ENCODE measurements at regions not wholly inside any gene's neighbourhood (a gene's known extent, or its start where the extent isn't known, plus 50 kb on each side); places are given as distances from the start of the nearest gene placed in this dataset.

DNA sequence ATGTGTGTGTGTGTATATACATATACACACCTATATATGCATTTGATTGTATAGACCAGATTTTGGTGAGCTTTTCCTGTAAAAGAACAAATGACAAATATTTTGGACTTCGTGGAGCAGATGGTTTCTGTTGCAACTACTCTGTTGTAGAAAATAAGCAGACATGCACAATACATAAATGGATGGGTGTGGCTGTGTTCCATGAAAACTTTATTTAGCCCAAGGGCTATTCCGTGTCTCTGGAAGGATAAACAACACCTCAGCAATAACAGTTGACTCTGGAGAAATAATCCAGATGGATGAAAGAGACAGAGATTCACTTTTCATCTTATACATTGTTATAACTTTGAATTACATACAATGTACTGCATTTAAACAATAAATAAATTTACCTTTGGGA is 441.4 kb downstream of the CNTN3 start:
- no peak for TF ChIP-seq TEAD4 (IDR thresholded peaks at IDR 0.05)
- no peak for TF ChIP-seq NFIC (IDR thresholded peaks at IDR 0.05)

DNA sequence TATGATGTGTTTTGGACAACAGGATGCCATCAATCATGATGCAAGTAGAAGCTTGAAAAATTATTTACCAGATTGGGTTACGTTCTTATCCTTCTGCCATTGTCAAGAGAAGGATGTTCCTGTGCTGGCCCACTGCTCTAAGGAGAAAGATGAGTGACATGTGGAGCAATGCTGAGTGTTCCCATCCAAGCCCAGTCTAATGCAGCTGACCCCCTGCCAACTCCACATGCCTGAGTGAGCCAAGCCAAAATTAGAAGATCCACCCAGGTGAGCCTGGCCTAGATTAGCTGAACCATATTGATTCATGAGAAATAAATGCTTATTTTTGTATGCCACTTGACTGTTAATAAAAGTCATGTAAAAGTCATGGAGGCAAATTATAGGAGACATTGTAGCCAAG is 446.5 kb downstream of the CNTN3 start:
- TF ChIP-seq TCF12 (IDR thresholded peaks at IDR 0.05; ENCODE audit: low read depth), result no peak
- no peak for TF ChIP-seq RAD21 (IDR thresholded peaks at IDR 0.05; ENCODE audit: low read depth)
- no peak for TF ChIP-seq TAF1 (IDR thresholded peaks at IDR 0.05; ENCODE audit: low read depth)
- no peak for TF ChIP-seq YY1 (IDR thresholded peaks at IDR 0.05; ENCODE audit: low read depth)
- TF ChIP-seq, protein P1, sequence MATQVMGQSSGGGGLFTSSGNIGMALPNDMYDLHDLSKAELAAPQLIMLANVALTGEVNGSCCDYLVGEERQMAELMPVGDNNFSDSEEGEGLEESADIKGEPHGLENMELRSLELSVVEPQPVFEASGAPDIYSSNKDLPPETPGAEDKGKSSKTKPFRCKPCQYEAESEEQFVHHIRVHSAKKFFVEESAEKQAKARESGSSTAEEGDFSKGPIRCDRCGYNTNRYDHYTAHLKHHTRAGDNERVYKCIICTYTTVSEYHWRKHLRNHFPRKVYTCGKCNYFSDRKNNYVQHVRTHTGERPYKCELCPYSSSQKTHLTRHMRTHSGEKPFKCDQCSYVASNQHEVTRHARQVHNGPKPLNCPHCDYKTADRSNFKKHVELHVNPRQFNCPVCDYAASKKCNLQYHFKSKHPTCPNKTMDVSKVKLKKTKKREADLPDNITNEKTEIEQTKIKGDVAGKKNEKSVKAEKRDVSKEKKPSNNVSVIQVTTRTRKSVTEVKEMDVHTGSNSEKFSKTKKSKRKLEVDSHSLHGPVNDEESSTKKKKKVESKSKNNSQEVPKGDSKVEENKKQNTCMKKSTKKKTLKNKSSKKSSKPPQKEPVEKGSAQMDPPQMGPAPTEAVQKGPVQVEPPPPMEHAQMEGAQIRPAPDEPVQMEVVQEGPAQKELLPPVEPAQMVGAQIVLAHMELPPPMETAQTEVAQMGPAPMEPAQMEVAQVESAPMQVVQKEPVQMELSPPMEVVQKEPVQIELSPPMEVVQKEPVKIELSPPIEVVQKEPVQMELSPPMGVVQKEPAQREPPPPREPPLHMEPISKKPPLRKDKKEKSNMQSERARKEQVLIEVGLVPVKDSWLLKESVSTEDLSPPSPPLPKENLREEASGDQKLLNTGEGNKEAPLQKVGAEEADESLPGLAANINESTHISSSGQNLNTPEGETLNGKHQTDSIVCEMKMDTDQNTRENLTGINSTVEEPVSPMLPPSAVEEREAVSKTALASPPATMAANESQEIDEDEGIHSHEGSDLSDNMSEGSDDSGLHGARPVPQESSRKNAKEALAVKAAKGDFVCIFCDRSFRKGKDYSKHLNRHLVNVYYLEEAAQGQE (IDR thresholded peaks at IDR 0.05; ENCODE audit: low read depth), result no peak
- no peak for TF ChIP-seq CEBPB (IDR thresholded peaks at IDR 0.05)
- no peak for TF ChIP-seq EGR1 (IDR thresholded peaks at IDR 0.05)
- TF ChIP-seq EP300 (IDR thresholded peaks at IDR 0.05; ENCODE audit: borderline replicate concordance), result no peak
- TF ChIP-seq, protein P2, sequence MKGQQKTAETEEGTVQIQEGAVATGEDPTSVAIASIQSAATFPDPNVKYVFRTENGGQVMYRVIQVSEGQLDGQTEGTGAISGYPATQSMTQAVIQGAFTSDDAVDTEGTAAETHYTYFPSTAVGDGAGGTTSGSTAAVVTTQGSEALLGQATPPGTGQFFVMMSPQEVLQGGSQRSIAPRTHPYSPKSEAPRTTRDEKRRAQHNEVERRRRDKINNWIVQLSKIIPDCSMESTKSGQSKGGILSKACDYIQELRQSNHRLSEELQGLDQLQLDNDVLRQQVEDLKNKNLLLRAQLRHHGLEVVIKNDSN (IDR thresholded peaks at IDR 0.05), result no peak

DNA sequence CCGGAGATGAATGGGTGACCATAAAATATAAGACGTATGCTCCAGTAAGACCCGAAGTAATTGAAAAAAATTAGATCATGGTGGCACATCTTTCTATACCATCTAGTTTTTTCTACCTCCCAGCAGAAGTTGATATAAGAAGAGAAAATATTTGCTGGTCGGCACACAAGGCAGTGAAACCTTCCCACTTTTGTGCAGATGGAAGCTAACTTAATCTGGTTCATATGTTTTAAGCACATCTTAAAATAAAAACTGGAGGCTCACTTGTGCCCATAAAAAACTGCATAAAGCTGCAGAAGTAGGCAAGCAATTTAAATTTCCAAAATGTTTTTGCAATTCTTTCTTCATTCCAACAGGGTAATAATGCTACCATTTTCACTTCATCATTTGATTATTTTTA is 449.2 kb downstream of the CNTN3 start:
- no peak for TF ChIP-seq ZBTB7A (IDR thresholded peaks at IDR 0.05; ENCODE audit: low read depth)

DNA sequence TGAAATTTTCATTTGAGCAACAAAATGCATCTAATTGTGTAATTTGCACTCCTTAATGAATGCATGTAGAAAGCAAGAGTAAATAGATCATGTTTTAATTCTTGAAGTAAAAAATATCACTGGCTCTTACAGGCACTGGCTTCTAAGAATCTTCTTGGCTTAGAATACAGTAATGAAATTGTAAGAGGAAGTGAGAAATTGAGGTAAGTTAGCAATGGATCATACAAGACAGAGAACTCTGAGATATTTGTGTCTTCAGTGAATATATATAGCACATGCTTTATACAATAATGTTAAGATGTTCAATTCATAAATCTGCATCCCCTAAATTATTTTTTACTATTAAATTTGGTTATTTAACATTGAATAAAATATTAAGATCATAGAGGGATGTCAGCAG is 465.0 kb downstream of the CNTN3 start:
- TF ChIP-seq TAF1 (IDR thresholded peaks at IDR 0.05; ENCODE audit: low read depth) (no peak), CREB1 (IDR thresholded peaks at IDR 0.05; ENCODE audit: low read depth) (no peak)
- TF ChIP-seq, protein P3, sequence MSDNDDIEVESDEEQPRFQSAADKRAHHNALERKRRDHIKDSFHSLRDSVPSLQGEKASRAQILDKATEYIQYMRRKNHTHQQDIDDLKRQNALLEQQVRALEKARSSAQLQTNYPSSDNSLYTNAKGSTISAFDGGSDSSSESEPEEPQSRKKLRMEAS (IDR thresholded peaks at IDR 0.05), result no peak
- TF ChIP-seq, protein P1 (IDR thresholded peaks at IDR 0.05; ENCODE audit: low read depth), result no peak

DNA sequence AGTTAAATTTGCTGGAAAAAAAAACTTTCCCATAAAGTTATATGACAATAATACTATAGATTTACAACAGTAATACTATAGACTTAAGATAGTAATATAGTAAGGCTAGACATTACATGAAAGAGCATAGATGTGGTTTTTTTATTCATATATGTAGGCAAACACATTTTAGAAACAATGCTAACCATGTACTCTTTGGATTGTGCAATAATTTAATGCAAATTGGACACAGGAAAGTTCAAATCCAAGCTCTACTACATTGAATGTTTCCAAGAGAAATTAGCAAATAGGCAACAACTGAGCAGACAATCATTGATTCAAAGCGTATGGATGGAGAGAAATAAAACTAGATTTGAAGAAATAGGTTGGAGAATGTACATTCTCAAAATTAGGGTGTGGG is 469.2 kb downstream of the CNTN3 start:
- TF ChIP-seq TAF1 (IDR thresholded peaks at IDR 0.05; ENCODE audit: low read depth) (no peak), TEAD4 (IDR thresholded peaks at IDR 0.05) (no peak), EP300 (IDR thresholded peaks at IDR 0.05; ENCODE audit: borderline replicate concordance) (no peak), YY1 (IDR thresholded peaks at IDR 0.05; ENCODE audit: low read depth) (no peak), FOXM1 (IDR thresholded peaks at IDR 0.05; ENCODE audit: borderline replicate concordance, low read depth) (no peak), CREB1 (IDR thresholded peaks at IDR 0.05; ENCODE audit: low read depth) (no peak), RAD21 (IDR thresholded peaks at IDR 0.05; ENCODE audit: low read depth) (no peak), ZBTB7A (IDR thresholded peaks at IDR 0.05; ENCODE audit: low read depth) (no peak), CEBPB (IDR thresholded peaks at IDR 0.05) (no peak), EGR1 (IDR thresholded peaks at IDR 0.05) (no peak), NFIC (IDR thresholded peaks at IDR 0.05) (no peak), TCF12 (IDR thresholded peaks at IDR 0.05; ENCODE audit: low read depth) (no peak)
- TF ChIP-seq, protein P2 (IDR thresholded peaks at IDR 0.05), result no peak
- TF ChIP-seq, protein P1 (IDR thresholded peaks at IDR 0.05; ENCODE audit: low read depth), result no peak
- TF ChIP-seq, protein P3 (IDR thresholded peaks at IDR 0.05), result no peak

DNA sequence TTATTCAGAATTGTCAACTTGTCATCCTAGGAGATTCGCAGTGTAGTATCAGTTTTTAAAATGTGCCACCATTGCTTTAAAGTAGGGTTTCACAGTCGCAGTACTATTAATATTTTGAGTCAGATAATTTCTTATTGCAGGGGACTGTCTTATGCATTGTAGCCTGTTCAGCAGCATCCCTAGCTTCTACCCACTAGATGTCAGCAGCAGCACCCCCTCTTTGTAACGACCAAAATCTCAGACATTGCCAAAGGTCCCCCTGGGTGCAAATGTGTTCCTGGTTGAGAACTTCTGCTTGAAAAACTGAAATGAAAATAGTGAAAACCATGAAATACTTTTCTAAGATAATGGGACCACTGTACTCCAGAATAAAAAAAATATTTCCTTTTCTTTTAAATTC is 474.8 kb downstream of the CNTN3 start:
- no peak for TF ChIP-seq YY1 (IDR thresholded peaks at IDR 0.05; ENCODE audit: low read depth)
- no peak for TF ChIP-seq TAF1 (IDR thresholded peaks at IDR 0.05; ENCODE audit: low read depth)

Measured in Ishikawa (cell line).